SK-N-SH (cell line): ENCODE measurements at regions not wholly inside any gene's neighbourhood (a gene's known extent, or its start where the extent isn't known, plus 50 kb on each side); places are given as distances from the start of the nearest gene placed in this dataset.

ENCODE experiments used
- CTCF ChIA-PET: fragments of 300-600, 350-600 bp; formaldehyde crosslinking; extraction: SDS; loops from one replicate; lab custom pipeline; 2021; lab: Yijun Ruan, JAX
- POLR2A ChIA-PET: fragments of 350-600 bp; sonication (Branson Sonifier 250); formaldehyde crosslinking; extraction: SDS; loops from one replicate; lab custom pipeline; 2020; ENCODE audit warnings: antibody characterized with exemption, inconsistent platforms; lab: Yijun Ruan, JAX
- DNase-seq: peaks from one replicate; pipeline ENCODE4 v3.0.0; 2012
- H2AFZ ChIP-seq: fragments of 200-600 bp; sonication (generic); 2 replicates; pipeline ENCODE4 v1.8.1; 2016; ENCODE audit warnings: antibody characterized with exemption, mild to moderate bottlenecking, low read depth
- H3F3A ChIP-seq: fragments of 200-600 bp; sonication (generic); replicated peaks from 2 replicates; pipeline ENCODE3; 2016; ENCODE audit warnings: antibody characterized with exemption, mild to moderate bottlenecking; ENCODE audit not compliant: insufficient read depth
- H3K27ac ChIP-seq, 2 experiments: fragments of 200-500 bp in 1 of 2; fragments of 200-600 bp in 1 of 2; sonication (Bioruptor generic) in 1 of 2; sonication (generic), shearing (Covaris generic) in 1 of 2; 2 replicates each; pipeline versions ENCODE4 v1.5.1 to v1.6.1; 2014 to 2016; ENCODE audit warnings: low read depth in 2 of 2, inconsistent platforms in 1 of 2, low read length in 1 of 2, mild to moderate bottlenecking in 1 of 2, mixed read lengths in 1 of 2
- H3K27me3 ChIP-seq: fragments of 200-600 bp; sonication (generic), shearing (Covaris generic); 2 replicates; pipeline ENCODE4 v1.6.1; 2016; ENCODE audit warnings: mixed run types; ENCODE audit not compliant: insufficient read depth
- H3K36me3 ChIP-seq, 2 experiments: fragments of 200-500 bp in 1 of 2; fragments of 200-600 bp in 1 of 2; sonication (Bioruptor generic) in 1 of 2; sonication (generic) in 1 of 2; replicated peaks in 1 of 2; 2 replicates each; pipeline versions ENCODE3 to v1.5.1; 2014 to 2016; ENCODE audit warnings: low read length in 1 of 2, mild to moderate bottlenecking in 1 of 2; ENCODE audit not compliant: insufficient read depth in 2 of 2, control insufficient read depth in 1 of 2
- H3K4me1 ChIP-seq, 2 experiments: fragments of 200-500 bp in 1 of 2; fragments of 200-600 bp in 1 of 2; sonication (Bioruptor generic) in 1 of 2; sonication (generic), shearing (Covaris generic) in 1 of 2; 2 replicates each; pipeline versions ENCODE4 v1.5.1 to v1.6.1; 2014 to 2016; ENCODE audit warnings: low read depth in 1 of 2, low read length in 1 of 2, mixed run types in 1 of 2; ENCODE audit not compliant: insufficient read depth in 2 of 2, control insufficient read depth in 1 of 2
- H3K4me2 ChIP-seq: fragments of 200-600 bp; sonication (generic), shearing (Covaris generic); 2 replicates; pipeline ENCODE4 v1.6.1; 2017; ENCODE audit warnings: mixed run types
- H3K4me3 ChIP-seq, 2 experiments: fragments of 200-500 bp in 1 of 2; fragments of 200-600 bp in 1 of 2; sonication (Bioruptor generic) in 1 of 2; sonication (generic), shearing (Covaris generic) in 1 of 2; 2 replicates each; pipeline versions ENCODE4 v1.5.1 to v1.8.1; 2014 to 2016; ENCODE audit warnings: low read depth in 2 of 2, inconsistent platforms in 1 of 2, low read length in 1 of 2, mild to moderate bottlenecking in 1 of 2, mixed read lengths in 1 of 2, moderate library complexity in 1 of 2
- H3K79me2 ChIP-seq: fragments of 200-600 bp; sonication (generic); 2 replicates; pipeline ENCODE4 v1.8.1; 2017; ENCODE audit warnings: mild to moderate bottlenecking; ENCODE audit not compliant: insufficient read depth
- H3K9ac ChIP-seq: fragments of 200-600 bp; sonication (generic); 2 replicates; pipeline ENCODE4 v1.6.1; 2017; ENCODE audit warnings: mixed run types
- H3K9me2 ChIP-seq: fragments of 200-600 bp; sonication (generic); 2 replicates; pipeline ENCODE4 v1.6.1; 2017; ENCODE audit warnings: mixed run types
- H3K9me3 ChIP-seq: fragments of 200-600 bp; sonication (generic); 2 replicates; pipeline ENCODE4 v1.6.1; 2017; ENCODE audit warnings: mixed run types, mild to moderate bottlenecking, moderate library complexity
- H4K20me1 ChIP-seq: fragments of 200-600 bp; sonication (generic); 2 replicates; pipeline ENCODE4 v1.6.1; 2017; ENCODE audit warnings: mild to moderate bottlenecking, mixed run types; ENCODE audit not compliant: insufficient read depth
- CHD2 ChIP-seq: fragments of 150-350 bp; IDR thresholded peaks from 2 replicates; pipeline ENCODE4 v1.6.1; 2018; ENCODE audit warnings: low read length; ENCODE audit not compliant: partially characterized antibody
- CTCF ChIP-seq: fragments of 200-600 bp; sonication (generic); IDR thresholded peaks from 2 replicates; pipeline ENCODE4 v1.6.1; 2017; ENCODE audit warnings: antibody characterized with exemption, mild to moderate bottlenecking, moderate library complexity
- ELF1 ChIP-seq: IDR thresholded peaks from 2 replicates; pipeline ENCODE4 v1.4.0; 2012
- EZH2phosphoT487 ChIP-seq: fragments of 200-600 bp; sonication (generic); IDR thresholded peaks from 2 replicates; pipeline ENCODE4 v1.6.1; 2017; ENCODE audit warnings: low read depth, mixed run types, mild to moderate bottlenecking, antibody characterized with exemption, moderate library complexity, borderline replicate concordance
- FOSL2 ChIP-seq: IDR thresholded peaks from 2 replicates; pipeline ENCODE4 v1.4.0; 2012; ENCODE audit warnings: low read depth, mild to moderate bottlenecking, moderate library complexity, borderline replicate concordance
- FOXJ3 ChIP-seq: sonication (generic); formaldehyde crosslinking; IDR thresholded peaks from 2 replicates; pipeline ENCODE4 v1.5.1; 2020; ENCODE audit warnings: mild to moderate bottlenecking, missing genetic modification reagents
- FOXM1 ChIP-seq: IDR thresholded peaks from 2 replicates; pipeline ENCODE4 v1.4.0; 2012; ENCODE audit warnings: low read depth, mild to moderate bottlenecking
- GABPA ChIP-seq: IDR thresholded peaks from 2 replicates; pipeline ENCODE4 v1.4.0; 2012; ENCODE audit warnings: low read depth, mild to moderate bottlenecking
- GATA2 ChIP-seq: sonication (generic); formaldehyde crosslinking; IDR thresholded peaks from 2 replicates; pipeline ENCODE4 v1.5.0; 2020; ENCODE audit warnings: mild to moderate bottlenecking, missing genetic modification reagents
- IRF3 ChIP-seq: fragments of 150-350 bp; IDR thresholded peaks from 2 replicates; pipeline ENCODE4 v1.6.1; 2016; ENCODE audit warnings: mild to moderate bottlenecking, low read depth, low read length
- JUND ChIP-seq: IDR thresholded peaks from 2 replicates; pipeline ENCODE4 v1.4.0; 2012
- MAX ChIP-seq: IDR thresholded peaks from 2 replicates; pipeline ENCODE4 v1.4.0; 2012; ENCODE audit warnings: low read depth
- NFIC ChIP-seq: IDR thresholded peaks from 2 replicates; pipeline ENCODE4 v1.4.0; 2012; ENCODE audit warnings: borderline replicate concordance
- RAD21 ChIP-seq: IDR thresholded peaks from 2 replicates; pipeline ENCODE4 v1.6.1; 2012; ENCODE audit warnings: mild to moderate bottlenecking, low read length
- USF1 ChIP-seq: IDR thresholded peaks from 2 replicates; pipeline ENCODE4 v1.4.0; 2012; ENCODE audit warnings: low read depth, borderline replicate concordance
- USF2 ChIP-seq: fragments of 150-350 bp; IDR thresholded peaks from 2 replicates; pipeline ENCODE4 v1.6.1; 2017; ENCODE audit warnings: antibody characterized with exemption, low read length, low read depth, borderline replicate concordance
- YY1 ChIP-seq: IDR thresholded peaks from 2 replicates; pipeline ENCODE4 v1.4.0; 2012; ENCODE audit warnings: low read depth, mild to moderate bottlenecking
- ZBTB33 ChIP-seq: IDR thresholded peaks from 2 replicates; pipeline ENCODE4 v1.4.0; 2012; ENCODE audit warnings: low read depth, borderline replicate concordance
- WGBS: methylation state at CpG from one replicate; pipeline ENCODE4 v1.1.6; 2017; ENCODE audit warnings: low lambda C conversion rate; 5-methylcytosine and 5-hydroxymethylcytosine counted together

GRCh38 chr6:141548966-141549365, 583.8 kb upstream of the GJE1 start:
- Histone ChIP-seq H3F3A (no peaks in the 10 kb centered on the region), H3K4me1 (no peaks in the 10 kb centered on the region), H3K27me3 (no peaks in the 10 kb centered on the region), H3K79me2 (no peaks in the 10 kb centered on the region), H2AFZ (no peak overlapping the region), H4K20me1 (no peaks in the 10 kb centered on the region), H3K36me3 (peaks cover 0 to 7% of the 10 kb centered on the region in 2 experiments), H3K9me2 (no peaks in the 10 kb centered on the region), H3K27ac (no peak overlapping the region), H3K4me3 (no peak overlapping the region), H3K9ac (no peak overlapping the region), H3K4me2 (no peak overlapping the region), H3K9me3 (peaks cover 15% of the 10 kb centered on the region; the same call in 1 of the 2 replicates)
- 35% methylated on average over 2 of the region's 2 CpGs for WGBS
- POLR2A ChIA-PET = no interaction called here
- CTCF ChIA-PET = no interaction called here
- no peak for TF ChIP-seq USF2
- TF ChIP-seq RAD21 = no peak
- no peak for TF ChIP-seq GABPA
- no peak for TF ChIP-seq FOSL2
- no peak for TF ChIP-seq GATA2 (CRISPR knock-in tag)
- no peak for TF ChIP-seq IRF3
- no peak for TF ChIP-seq USF1
- TF ChIP-seq CHD2 = no peak
- TF ChIP-seq NFIC = no peak
- no peak for TF ChIP-seq JUND
- TF ChIP-seq ELF1 = no peak
- no peak for TF ChIP-seq MAX
- TF ChIP-seq CTCF = no peak
- TF ChIP-seq FOXJ3 = no peak
- TF ChIP-seq YY1 = no peak
- TF ChIP-seq FOXM1 = no peak
- TF ChIP-seq EZH2phosphoT487 = no peak
- TF ChIP-seq ZBTB33 = no peak
- no peak for DNase-seq
